ENCODE measurements at regions not wholly inside any gene's neighbourhood (a gene's known extent, or its start where the extent isn't known, plus 50 kb on each side); places are given as distances from the start of the nearest gene placed in this dataset.

GRCh38 chr2:77939370-77939769 lies 417.2 kb upstream of the LRRTM4 start:
- Mint-ChIP-seq H3K4me3 (no peak overlapping the region), H3K4me1 (no peaks in the 10 kb centered on the region), H3K27ac (no peak overlapping the region), H3K27me3 (ENCODE audit: insufficient read depth) (no peaks in the 10 kb centered on the region), H3K36me3 (ENCODE audit: low read depth) (no peaks in the 10 kb centered on the region), H3K9me3 (no peaks in the 10 kb centered on the region)
- Histone ChIP-seq H3K4me1 (ENCODE audit: control insufficient read depth, insufficient read depth, low read length) (no peaks in the 10 kb centered on the region), H3K9ac (ENCODE audit: extremely low read depth, low read length, poor library complexity, severe bottlenecking) (no peak overlapping the region), H3K27me3 (ENCODE audit: control insufficient read depth, insufficient read depth, low read length, poor library complexity, severe bottlenecking) (no peaks in the 10 kb centered on the region), H3K9me3 (ENCODE audit: control insufficient read depth, low read length) (no peaks in the 10 kb centered on the region), H3K4me3 (ENCODE audit: low read length) (no peak overlapping the region), H3K36me3 (ENCODE audit: control insufficient read depth, insufficient read depth, low read length) (no peaks in the 10 kb centered on the region), H3K27ac (ENCODE audit: low read depth, low read length) (no peak overlapping the region)
- DNase-seq = no peak
- TF ChIP-seq CTCF (conservative IDR thresholded peaks at IDR 0.05) = no peak
- WGBS, 2 experiments (ENCODE audit: insufficient coverage in 1 of 2, insufficient read length in 1 of 2) = 92% methylated on average over 1 of the region's 1 CpG; no CpG with 5 or more reads in 1 of the 2 experiments

- Mint-ChIP-seq H3K4me1 (no peaks in the 10 kb centered on the region), H3K27ac (no peak overlapping the region), H3K4me3 (no peak overlapping the region), H3K27me3 (ENCODE audit: insufficient read depth) (no peaks in the 10 kb centered on the region), H3K9me3 (no peaks in the 10 kb centered on the region), H3K36me3 (ENCODE audit: low read depth) (no peaks in the 10 kb centered on the region)
- Histone ChIP-seq H3K9me3 (ENCODE audit: control insufficient read depth, low read length) (no peaks in the 10 kb centered on the region), H3K9ac (ENCODE audit: extremely low read depth, low read length, poor library complexity, severe bottlenecking) (no peak overlapping the region), H3K27me3 (ENCODE audit: control insufficient read depth, insufficient read depth, low read length, poor library complexity, severe bottlenecking) (no peaks in the 10 kb centered on the region), H3K4me3 (ENCODE audit: low read length) (no peak overlapping the region), H3K36me3 (ENCODE audit: control insufficient read depth, insufficient read depth, low read length) (no peaks in the 10 kb centered on the region), H3K4me1 (ENCODE audit: control insufficient read depth, insufficient read depth, low read length) (no peaks in the 10 kb centered on the region), H3K27ac (ENCODE audit: low read depth, low read length) (no peak overlapping the region)
- no peak for DNase-seq
- no peak for TF ChIP-seq CTCF (conservative IDR thresholded peaks at IDR 0.05)
These were observed 417.6 kb upstream of the LRRTM4 start for GRCh38 chr2:77939801-77940200.

- Histone ChIP-seq H3K27me3 (ENCODE audit: control insufficient read depth, insufficient read depth, low read length, poor library complexity, severe bottlenecking) (no peaks in the 10 kb centered on the region), H3K27ac (ENCODE audit: low read depth, low read length) (no peak overlapping the region), H3K4me3 (ENCODE audit: low read length) (no peak overlapping the region), H3K36me3 (ENCODE audit: control insufficient read depth, insufficient read depth, low read length) (no peaks in the 10 kb centered on the region), H3K9ac (ENCODE audit: extremely low read depth, low read length, poor library complexity, severe bottlenecking) (no peak overlapping the region), H3K9me3 (ENCODE audit: control insufficient read depth, low read length) (no peaks in the 10 kb centered on the region), H3K4me1 (ENCODE audit: control insufficient read depth, insufficient read depth, low read length) (no peaks in the 10 kb centered on the region)
- H3K27ac Mint-ChIP-seq = no peak overlapping the region
- no peak for DNase-seq
- peaks cover 3% of the 10 kb centered on the region for H3K9me3 Mint-ChIP-seq
- no peaks in the 10 kb centered on the region for H3K4me1 Mint-ChIP-seq
- no peaks in the 10 kb centered on the region for H3K27me3 Mint-ChIP-seq (ENCODE audit: insufficient read depth)
- 92 to 100% methylated on average over 3 to 16 of the region's 18 CpGs for WGBS, 2 experiments (ENCODE audit: insufficient coverage in 1 of 2, insufficient read length in 1 of 2)
- TF ChIP-seq CTCF (conservative IDR thresholded peaks at IDR 0.05) = peak; percentile 62
- no peaks in the 10 kb centered on the region for H3K36me3 Mint-ChIP-seq (ENCODE audit: low read depth)
- H3K4me3 Mint-ChIP-seq = no peak overlapping the region
These were observed 432.8 kb upstream of the LRRTM4 start for GRCh38 chr2:77954931-77955330.
